ENCODE measurements at regions not wholly inside any gene's neighbourhood (a gene's known extent, or its start where the extent isn't known, plus 50 kb on each side); places are given as distances from the start of the nearest gene placed in this dataset.

DNA sequence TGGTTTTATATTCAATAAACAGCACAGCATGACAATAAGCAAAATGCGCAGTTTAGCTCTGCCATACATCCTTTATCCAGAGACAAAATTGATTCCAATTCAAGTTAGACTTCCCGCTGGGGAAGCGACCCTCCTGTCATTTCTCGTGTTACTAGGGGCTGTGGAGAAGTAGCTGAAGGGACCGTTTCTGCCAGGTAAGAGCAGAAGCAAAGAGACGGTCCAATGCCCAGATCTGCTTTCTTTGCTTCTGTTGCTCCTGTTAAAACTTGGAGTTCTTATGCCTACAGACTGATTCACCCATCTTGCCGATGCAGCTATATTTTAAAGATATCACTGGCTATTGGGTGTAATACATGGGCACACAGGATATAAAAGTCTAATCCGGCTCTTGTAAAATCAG, 156.8 kb upstream of the AVPR1A start:
- Histone ChIP-seq H3K9me3 (ENCODE audit: insufficient read depth, low read length, severe bottlenecking) (peaks cover 14% of the 10 kb centered on the region), H3K4me3 (ENCODE audit: low read depth in 1 of 2, low read length in 2 of 2) (no peak overlapping the region), H3K4me1 (ENCODE audit: insufficient read depth, low read length) (peaks cover 72% of the 10 kb centered on the region), H3K9ac (ENCODE audit: low read depth, low read length) (no peak overlapping the region), H3K36me3 (ENCODE audit: insufficient read depth, low read length) (no peaks in the 10 kb centered on the region), H3K4me2 (ENCODE audit: insufficient read depth, low read length) (no peak overlapping the region), H2AFZ (ENCODE audit: low read depth, low read length) (0 out of 2 replicates have a peak overlapping the region, but pooled peaks have one; percentile 15), H3K27me3 (ENCODE audit: insufficient read depth, low read length, poor library complexity) (no peaks in the 10 kb centered on the region), H3K27ac (ENCODE audit: low read length) (peak overlapping the region; percentile 52; the same call in 1 of the 2 replicates), H4K20me1 (ENCODE audit: insufficient read depth, low read length) (no peaks in the 10 kb centered on the region), H3K79me2 (ENCODE audit: insufficient read depth, low read length) (no peaks in the 10 kb centered on the region)
- TF ChIP-seq, protein P1, sequence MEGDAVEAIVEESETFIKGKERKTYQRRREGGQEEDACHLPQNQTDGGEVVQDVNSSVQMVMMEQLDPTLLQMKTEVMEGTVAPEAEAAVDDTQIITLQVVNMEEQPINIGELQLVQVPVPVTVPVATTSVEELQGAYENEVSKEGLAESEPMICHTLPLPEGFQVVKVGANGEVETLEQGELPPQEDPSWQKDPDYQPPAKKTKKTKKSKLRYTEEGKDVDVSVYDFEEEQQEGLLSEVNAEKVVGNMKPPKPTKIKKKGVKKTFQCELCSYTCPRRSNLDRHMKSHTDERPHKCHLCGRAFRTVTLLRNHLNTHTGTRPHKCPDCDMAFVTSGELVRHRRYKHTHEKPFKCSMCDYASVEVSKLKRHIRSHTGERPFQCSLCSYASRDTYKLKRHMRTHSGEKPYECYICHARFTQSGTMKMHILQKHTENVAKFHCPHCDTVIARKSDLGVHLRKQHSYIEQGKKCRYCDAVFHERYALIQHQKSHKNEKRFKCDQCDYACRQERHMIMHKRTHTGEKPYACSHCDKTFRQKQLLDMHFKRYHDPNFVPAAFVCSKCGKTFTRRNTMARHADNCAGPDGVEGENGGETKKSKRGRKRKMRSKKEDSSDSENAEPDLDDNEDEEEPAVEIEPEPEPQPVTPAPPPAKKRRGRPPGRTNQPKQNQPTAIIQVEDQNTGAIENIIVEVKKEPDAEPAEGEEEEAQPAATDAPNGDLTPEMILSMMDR (IDR thresholded peaks at IDR 0.05; ENCODE audit: borderline replicate concordance, extremely low read depth, low read length, poor library complexity, severe bottlenecking) = no peak
- no peak for TF ChIP-seq EZH2 (IDR thresholded peaks at IDR 0.05; ENCODE audit: borderline replicate concordance, low read depth, low read length, severe bottlenecking)
- DNase-seq (no peak), ATAC-seq (ENCODE audit: insufficient read depth, low read depth) (no peak)

DNA sequence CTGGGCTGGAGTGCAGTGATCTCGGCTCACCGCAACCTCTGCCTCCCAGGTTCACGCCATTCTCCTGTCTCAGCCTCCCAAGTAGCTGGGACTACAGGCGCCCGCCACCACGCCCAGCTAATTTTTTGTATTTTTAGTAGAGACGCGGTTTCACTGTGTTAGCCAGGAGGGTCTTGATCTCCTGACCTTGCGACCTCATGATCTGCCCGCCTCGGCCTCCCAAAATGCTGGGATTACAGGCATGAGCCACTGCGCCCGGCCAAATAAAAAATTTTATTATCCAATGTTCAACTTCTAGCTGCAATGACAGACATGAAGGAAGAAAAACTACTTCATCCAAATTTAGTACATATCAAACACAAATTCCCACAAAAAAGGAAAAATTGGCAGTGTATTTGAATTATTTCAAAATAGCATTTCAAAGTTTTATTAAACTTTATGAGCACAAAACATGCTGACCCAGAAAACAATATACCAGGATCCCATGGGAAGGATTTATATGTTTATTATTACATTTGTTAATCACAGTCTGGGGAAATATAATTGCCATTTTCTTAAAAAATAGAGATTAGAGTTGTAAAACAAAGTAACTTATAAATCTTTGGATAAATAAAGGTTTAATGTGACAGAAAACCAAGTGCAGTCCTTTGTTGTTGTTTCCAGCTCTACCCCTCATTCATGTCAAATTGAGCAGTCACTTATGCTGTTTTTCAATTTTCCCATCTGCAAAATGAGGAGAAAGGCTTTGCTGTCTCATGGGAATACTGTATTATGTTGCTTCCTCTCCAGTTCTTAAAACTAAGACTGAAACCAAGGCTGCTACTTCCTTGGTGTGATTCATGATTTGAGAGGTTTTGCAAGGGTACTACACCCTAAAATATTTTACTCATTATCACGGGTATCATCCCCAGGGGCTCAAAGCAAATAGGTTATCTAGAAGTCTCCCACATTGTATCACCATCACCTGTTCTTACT, 155.2 kb upstream of the AVPR1A start:
- no peaks in the 10 kb centered on the region for H4K20me1 ChIP-seq (ENCODE audit: insufficient read depth, low read length)
- TF ChIP-seq, protein P1 (IDR thresholded peaks at IDR 0.05; ENCODE audit: borderline replicate concordance, extremely low read depth, low read length, poor library complexity, severe bottlenecking) = no peak
- peak overlapping the region; percentile 43 for H3K27ac ChIP-seq (ENCODE audit: low read length)
- peak overlapping the region; percentile 20; the same call in 1 of the 2 replicates for H3K9ac ChIP-seq (ENCODE audit: low read depth, low read length)
- peaks cover 89% of the 10 kb centered on the region for H3K4me1 ChIP-seq (ENCODE audit: insufficient read depth, low read length)
- H3K4me3 ChIP-seq (ENCODE audit: low read depth in 1 of 2, low read length in 2 of 2) = no peak overlapping the region
- H2AFZ ChIP-seq (ENCODE audit: low read depth, low read length) = peak overlapping the region; percentile 4
- no peaks in the 10 kb centered on the region for H3K36me3 ChIP-seq (ENCODE audit: insufficient read depth, low read length)
- H3K27me3 ChIP-seq (ENCODE audit: insufficient read depth, low read length, poor library complexity) = no peaks in the 10 kb centered on the region
- no peaks in the 10 kb centered on the region for H3K79me2 ChIP-seq (ENCODE audit: insufficient read depth, low read length)
- no peak for DNase-seq
- H3K4me2 ChIP-seq (ENCODE audit: insufficient read depth, low read length) = peak overlapping the region; percentile 36; the same call in 1 of the 2 replicates
- peak; percentile 33; the same call in 1 of the 3 replicates for ATAC-seq (ENCODE audit: insufficient read depth, low read depth)
- peaks cover 9% of the 10 kb centered on the region for H3K9me3 ChIP-seq (ENCODE audit: insufficient read depth, low read length, severe bottlenecking)

DNA sequence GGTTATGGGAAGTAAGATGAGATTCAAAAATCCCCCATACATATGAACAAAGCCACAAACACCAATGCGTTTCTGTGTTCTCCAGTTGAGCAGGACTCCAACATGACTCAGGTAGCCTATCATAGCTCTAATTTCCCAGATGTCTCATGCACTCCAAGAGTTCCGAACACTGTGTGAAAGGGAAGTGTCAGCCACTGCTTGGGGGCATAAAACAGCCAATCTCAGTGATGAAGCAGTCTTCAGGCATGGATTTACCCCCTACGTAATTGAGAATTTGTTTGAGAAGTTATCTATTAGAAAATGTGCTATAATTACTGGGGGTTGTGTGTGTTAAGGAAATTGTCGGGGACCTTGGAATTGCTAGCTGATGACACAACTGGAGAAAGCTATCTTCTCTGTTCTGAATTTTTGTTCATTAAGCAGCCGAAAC, 153.9 kb upstream of the AVPR1A start:
- DNase-seq (no peak), ATAC-seq (ENCODE audit: insufficient read depth, low read depth) (no peak)
- Histone ChIP-seq H3K4me1 (ENCODE audit: insufficient read depth, low read length) (peaks cover 88% of the 10 kb centered on the region), H4K20me1 (ENCODE audit: insufficient read depth, low read length) (no peaks in the 10 kb centered on the region), H3K27me3 (ENCODE audit: insufficient read depth, low read length, poor library complexity) (no peaks in the 10 kb centered on the region), H3K79me2 (ENCODE audit: insufficient read depth, low read length) (no peaks in the 10 kb centered on the region), H3K4me2 (ENCODE audit: insufficient read depth, low read length) (peak overlapping the region; percentile 47), H3K36me3 (ENCODE audit: insufficient read depth, low read length) (no peaks in the 10 kb centered on the region), H3K9ac (ENCODE audit: low read depth, low read length) (peak overlapping the region; percentile 22), H3K9me3 (ENCODE audit: insufficient read depth, low read length, severe bottlenecking) (peaks cover under 1% of the 10 kb centered on the region), H2AFZ (ENCODE audit: low read depth, low read length) (0 out of 2 replicates have a peak overlapping the region, but pooled peaks have one; percentile 8), H3K27ac (ENCODE audit: low read length) (peak overlapping the region; percentile 64), H3K4me3 (ENCODE audit: low read depth in 1 of 2, low read length in 2 of 2) (peak overlapping the region in 1 of 2 experiments; percentile 22; a peak in 1 of 4 replicates)
- TF ChIP-seq EZH2 (IDR thresholded peaks at IDR 0.05; ENCODE audit: borderline replicate concordance, low read depth, low read length, severe bottlenecking) = no peak
- TF ChIP-seq, protein P1 (IDR thresholded peaks at IDR 0.05; ENCODE audit: borderline replicate concordance, extremely low read depth, low read length, poor library complexity, severe bottlenecking) = no peak

Data from DND-41 (cell line).